Gastrocnemius medialis (tissue), 4 donors: ENCODE measurements at regions not wholly inside any gene's neighbourhood (a gene's known extent, or its start where the extent isn't known, plus 50 kb on each side); places are given as distances from the start of the nearest gene placed in this dataset.

ENCODE experiments used
- ATAC-seq, 2 donors: fragments of 150-250 bp; one replicate each; pipeline ENCODE4 v1.9.1; 2016
- DNase-seq, 2 donors: peaks; one replicate each; pipeline ENCODE4 v3.0.0-alpha.2; 2019
- H3K27ac ChIP-seq, 4 donors: fragments of 200-600 bp; sonication (generic); 1 replicate in 1 of 4; 2 replicates in 3 of 4; pipeline ENCODE4 v1.5.1; 2016 to 2018; ENCODE audit warnings: mild to moderate bottlenecking in 2 of 4, moderate library complexity in 1 of 4
- H3K27me3 ChIP-seq, 3 donors: fragments of 200-600 bp; sonication (generic) in 2 of 3; 1 replicate in 1 of 3; 2 replicates in 2 of 3; pipeline versions ENCODE4 v1.5.1 to v1.6.0; 2016 to 2019; ENCODE audit warnings: mild to moderate bottlenecking in 1 of 3, moderate library complexity in 1 of 3
- H3K36me3 ChIP-seq, 2 donors: fragments of 200-600 bp; sonication (generic) in 1 of 2; one replicate each; pipeline ENCODE4 v1.5.1; 2017 to 2018
- H3K4me1 ChIP-seq, 2 donors: fragments of 200-600 bp; sonication (generic) in 1 of 2; one replicate each; pipeline ENCODE4 v1.5.1; 2016 to 2017; ENCODE audit warnings: mild to moderate bottlenecking in 2 of 2
- H3K4me3 ChIP-seq, 4 donors: fragments of 200-600 bp; sonication (generic) in 3 of 4; 1 replicate in 1 of 4; 2 replicates in 3 of 4; pipeline ENCODE4 v1.5.1; 2016 to 2019; ENCODE audit warnings: mild to moderate bottlenecking in 2 of 4
- H3K9me3 ChIP-seq, 3 donors: fragments of 200-600 bp; sonication (generic) in 2 of 3; 1 replicate in 1 of 3; 2 replicates in 2 of 3; pipeline ENCODE4 v1.5.1; 2016 to 2019
- POLR2A ChIP-seq, 2 donors: fragments of 450-650 bp; IDR thresholded peaks; one replicate each; pipeline ENCODE4 v1.6.1; 2017; ENCODE audit warnings: antibody characterized with exemption in 2 of 2, mild to moderate bottlenecking in 2 of 2, moderate library complexity in 2 of 2
- in situ Hi-C, 4 donors: fragments of 200-750 bp; cut with MboI; loops; one replicate each; pipeline versions ENCODE4 v1.15.0 to v1.8.0; 2017; ENCODE audit warnings: low sequenced_read_pairs in 4 of 4
- intact Hi-C: fragments of 100-400 bp; cut with DNase I; formaldehyde crosslinking; loops from one replicate; pipeline ENCODE4 v1.15.1; 2023; ENCODE audit warnings: low total_unique reads
- TF ChIP-seq, protein P1 (sequence below), 5 experiments: fragments of 450-650 bp in 3 of 5; fragments of 200-600 bp in 2 of 5; sonication (generic) in 2 of 5; IDR thresholded peaks in 4 of 5; conservative IDR thresholded peaks in 1 of 5; 1 replicate in 4 of 5; 2 replicates in 1 of 5; pipeline ENCODE4 v1.5.1; 2016 to 2019; ENCODE audit warnings: antibody characterized with exemption in 5 of 5, mild to moderate bottlenecking in 3 of 5, moderate library complexity in 3 of 5

DNA sequence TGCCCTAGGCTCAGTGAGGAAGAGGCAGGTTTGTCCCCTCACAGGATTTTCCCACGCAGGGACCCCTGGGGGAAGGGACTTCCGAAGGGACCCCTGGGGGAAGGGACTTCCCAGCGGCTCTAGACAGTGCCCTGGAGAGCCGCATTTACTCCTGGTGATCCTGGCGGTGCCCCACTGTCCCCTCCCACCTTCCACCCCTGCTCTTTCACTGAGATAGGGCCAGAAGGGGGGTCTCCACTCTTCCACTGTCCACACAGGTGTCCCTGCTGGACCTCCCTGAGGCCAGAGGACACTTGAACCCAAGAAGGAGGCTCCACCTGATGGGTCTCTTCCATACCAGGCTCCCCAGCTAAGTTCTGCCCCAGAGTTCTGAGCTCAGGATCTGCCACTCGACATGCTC, 1333.9 kb downstream of the BRD1 start:
- H3K9me3 ChIP-seq: no peaks in the 10 kb centered on the region
- no peaks in the 10 kb centered on the region for H3K4me1 ChIP-seq
- ATAC-seq: no peak
- no peak for DNase-seq
- TF ChIP-seq, protein P1, sequence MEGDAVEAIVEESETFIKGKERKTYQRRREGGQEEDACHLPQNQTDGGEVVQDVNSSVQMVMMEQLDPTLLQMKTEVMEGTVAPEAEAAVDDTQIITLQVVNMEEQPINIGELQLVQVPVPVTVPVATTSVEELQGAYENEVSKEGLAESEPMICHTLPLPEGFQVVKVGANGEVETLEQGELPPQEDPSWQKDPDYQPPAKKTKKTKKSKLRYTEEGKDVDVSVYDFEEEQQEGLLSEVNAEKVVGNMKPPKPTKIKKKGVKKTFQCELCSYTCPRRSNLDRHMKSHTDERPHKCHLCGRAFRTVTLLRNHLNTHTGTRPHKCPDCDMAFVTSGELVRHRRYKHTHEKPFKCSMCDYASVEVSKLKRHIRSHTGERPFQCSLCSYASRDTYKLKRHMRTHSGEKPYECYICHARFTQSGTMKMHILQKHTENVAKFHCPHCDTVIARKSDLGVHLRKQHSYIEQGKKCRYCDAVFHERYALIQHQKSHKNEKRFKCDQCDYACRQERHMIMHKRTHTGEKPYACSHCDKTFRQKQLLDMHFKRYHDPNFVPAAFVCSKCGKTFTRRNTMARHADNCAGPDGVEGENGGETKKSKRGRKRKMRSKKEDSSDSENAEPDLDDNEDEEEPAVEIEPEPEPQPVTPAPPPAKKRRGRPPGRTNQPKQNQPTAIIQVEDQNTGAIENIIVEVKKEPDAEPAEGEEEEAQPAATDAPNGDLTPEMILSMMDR (IDR thresholded peaks at IDR 0.05 in 4 of 5, conservative IDR thresholded peaks at IDR 0.05 in 1 of 5): no peak
- no peak for TF ChIP-seq POLR2A (IDR thresholded peaks at IDR 0.05)
- H3K36me3 ChIP-seq: no peaks in the 10 kb centered on the region
- peaks cover 12 to 20% (median 18%) of the 10 kb centered on the region in 3 donors for H3K27me3 ChIP-seq
- H3K4me3 ChIP-seq: no peak overlapping the region
- H3K27ac ChIP-seq: no peak overlapping the region
- in situ Hi-C loops (no loop called here), intact Hi-C loops (no loop called here)

DNA sequence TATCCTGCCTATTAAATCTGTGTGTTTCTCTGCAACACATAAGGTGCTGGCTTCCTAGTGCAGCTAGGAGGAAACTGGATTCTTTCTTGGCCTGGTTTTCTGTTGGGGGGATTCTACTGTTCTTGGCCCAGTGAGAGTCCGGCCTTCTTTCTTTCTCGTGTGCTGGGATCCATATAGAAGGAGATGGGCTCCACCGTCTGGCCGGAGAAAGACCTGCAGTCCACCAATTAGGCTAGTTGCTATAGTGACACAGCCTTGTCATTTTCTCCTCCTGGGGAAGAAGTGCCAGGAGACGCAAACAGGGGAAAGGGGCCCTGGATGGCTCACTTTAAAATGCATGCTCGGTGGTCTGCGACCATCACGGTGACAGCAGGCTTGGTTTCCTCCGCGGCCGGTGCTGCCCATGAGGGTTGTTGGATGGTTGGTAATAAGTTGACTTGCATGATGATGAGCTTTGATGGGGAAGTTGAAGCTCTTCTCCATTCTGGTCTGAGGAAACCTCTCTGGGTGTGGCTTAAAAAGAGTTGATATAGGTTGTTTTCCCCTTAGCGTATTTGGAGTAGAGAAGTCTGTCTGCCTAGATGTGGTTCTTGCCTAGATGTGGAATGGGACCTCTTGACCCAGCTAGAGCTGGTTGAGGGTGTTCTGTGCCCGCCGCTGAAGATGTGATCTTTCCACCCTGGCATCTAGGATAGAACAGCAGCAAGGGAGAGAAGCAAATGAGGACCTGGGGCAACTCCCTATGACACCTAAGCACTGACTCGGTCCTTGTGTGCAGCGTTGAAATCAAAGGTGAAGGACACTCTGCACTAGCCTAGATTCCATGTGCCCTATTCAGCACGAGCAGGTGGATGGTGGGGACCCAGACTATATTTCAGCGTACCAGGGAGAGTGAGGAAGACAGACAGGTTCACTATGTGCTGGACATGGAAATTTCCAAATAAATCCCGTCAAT, 1335.0 kb downstream of the BRD1 start:
- TF ChIP-seq, protein P1 (IDR thresholded peaks at IDR 0.05 in 4 of 5, conservative IDR thresholded peaks at IDR 0.05 in 1 of 5): peak in 4 of 5 experiments; percentile 24 to 67 (median 46)
- no peak for TF ChIP-seq POLR2A (IDR thresholded peaks at IDR 0.05)
- H3K4me1 ChIP-seq: no peaks in the 10 kb centered on the region
- ATAC-seq: peak; percentile 49 to 63
- no peak overlapping the region for H3K27ac ChIP-seq
- intact Hi-C loops: no loop called here
- H3K27me3 ChIP-seq: peaks cover 12 to 27% (median 18%) of the 10 kb centered on the region in 3 donors
- H3K36me3 ChIP-seq: no peaks in the 10 kb centered on the region
- no peaks in the 10 kb centered on the region for H3K9me3 ChIP-seq
- in situ Hi-C loops: no loop called here
- H3K4me3 ChIP-seq: no peak overlapping the region
- DNase-seq: peak in 1 of 2 donors; percentile 21

DNA sequence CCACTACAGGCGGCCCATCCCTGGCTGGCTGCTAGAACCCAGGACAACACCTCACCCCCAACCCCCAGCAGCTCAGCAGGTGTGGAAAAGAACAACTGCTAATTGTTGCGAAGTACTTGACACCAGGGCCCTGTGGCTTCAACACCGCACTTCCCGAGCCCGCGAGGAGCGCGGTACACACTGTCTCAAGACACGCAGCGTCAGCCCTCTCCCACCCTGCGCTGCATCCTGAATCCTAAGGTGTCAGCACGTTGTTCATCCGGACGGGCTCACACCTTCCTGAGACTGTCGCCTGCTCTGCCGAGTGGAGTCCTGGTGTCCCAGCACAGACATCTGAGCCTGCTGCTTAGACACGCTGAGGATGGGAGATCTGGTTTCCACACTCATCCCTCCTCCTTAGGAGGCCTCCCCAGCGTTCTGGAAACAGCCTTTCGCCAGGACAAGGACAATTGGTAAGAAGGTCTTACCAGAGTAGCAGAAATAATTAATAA, 1336.2 kb downstream of the BRD1 start:
- TF ChIP-seq POLR2A (IDR thresholded peaks at IDR 0.05): no peak
- TF ChIP-seq, protein P1 (IDR thresholded peaks at IDR 0.05 in 4 of 5, conservative IDR thresholded peaks at IDR 0.05 in 1 of 5): no peak
- peaks cover 12 to 38% (median 18%) of the 10 kb centered on the region in 3 donors for H3K27me3 ChIP-seq
- no peaks in the 10 kb centered on the region for H3K9me3 ChIP-seq
- H3K27ac ChIP-seq: no peak overlapping the region
- peak in 1 of 2 donors; percentile 35 for ATAC-seq
- in situ Hi-C loops (no loop called here), intact Hi-C loops (no loop called here)
- no peaks in the 10 kb centered on the region for H3K36me3 ChIP-seq
- H3K4me3 ChIP-seq: no peak overlapping the region
- no peaks in the 10 kb centered on the region for H3K4me1 ChIP-seq
- DNase-seq: no peak

DNA sequence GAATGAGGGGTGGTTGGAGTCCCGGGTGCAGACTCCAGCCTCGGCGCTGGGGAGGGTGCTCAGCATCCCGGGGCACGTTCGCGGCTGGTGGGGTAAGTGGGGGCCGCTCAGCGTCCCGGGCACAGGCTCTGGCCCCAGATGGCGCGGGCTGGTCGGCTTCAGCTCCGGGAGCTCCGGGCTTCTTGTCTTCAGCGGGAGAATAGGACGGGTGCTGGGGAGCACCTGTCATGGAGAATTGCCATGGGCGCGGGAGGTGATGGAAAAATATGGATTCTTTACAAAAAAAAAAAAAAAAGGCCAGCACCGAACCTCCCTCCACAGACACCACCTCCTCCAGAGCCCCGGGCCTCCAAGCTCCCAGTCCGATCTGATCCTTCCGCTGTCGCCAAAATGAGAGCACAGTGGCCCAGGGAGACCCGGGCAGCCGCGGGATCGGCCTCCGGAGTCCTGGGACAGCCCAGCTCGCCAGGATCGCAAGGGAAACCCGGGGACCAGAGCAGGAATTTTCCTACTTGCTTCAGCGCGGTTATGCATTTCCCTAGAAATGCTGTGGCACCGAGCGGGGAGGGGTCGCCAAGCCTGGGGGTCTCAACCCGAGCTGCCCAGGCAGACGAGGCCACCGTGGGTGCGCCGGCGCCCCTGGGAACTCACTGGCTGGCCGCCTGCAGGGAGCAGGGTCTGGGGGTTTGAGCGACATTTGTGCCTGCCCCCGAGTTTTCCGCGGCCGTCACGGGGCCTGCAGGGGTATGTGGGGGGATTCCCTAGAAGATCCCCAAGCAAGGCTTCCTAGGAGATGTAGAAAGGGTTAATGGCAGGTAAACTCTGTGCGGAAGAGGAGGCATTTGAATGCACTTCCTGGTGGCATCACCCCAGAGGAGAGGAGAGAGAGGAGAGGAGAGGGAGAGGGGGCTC, 1336.9 kb downstream of the BRD1 start:
- Histone ChIP-seq H3K36me3 (no peaks in the 10 kb centered on the region), H3K27ac (no peak overlapping the region), H3K9me3 (no peaks in the 10 kb centered on the region), H3K27me3 (peaks cover 12 to 39% (median 18%) of the 10 kb centered on the region in 3 donors), H3K4me3 (peak overlapping the region in 2 of 4 donors; percentile 36 to 46), H3K4me1 (no peaks in the 10 kb centered on the region)
- in situ Hi-C loops: no loop called here
- ATAC-seq (no peak), DNase-seq (no peak)
- no peak for TF ChIP-seq POLR2A (IDR thresholded peaks at IDR 0.05)
- TF ChIP-seq, protein P1 (IDR thresholded peaks at IDR 0.05 in 4 of 5, conservative IDR thresholded peaks at IDR 0.05 in 1 of 5): no peak
- intact Hi-C loops: no loop called here
